ENCODE measurements at regions not wholly inside any gene's neighbourhood (a gene's known extent, or its start where the extent isn't known, plus 50 kb on each side); places are given as distances from the start of the nearest gene placed in this dataset.

- TF ChIP-seq CTCF (IDR thresholded peaks at IDR 0.05) (no peak), POLR2A (IDR thresholded peaks at IDR 0.05) (no peak)
Observed at GRCh38 chr3:18946524-18946923, 201.8 kb upstream of the KCNH8 start.

Data from esophagus squamous epithelium (tissue), 4 donors.